CD14-positive monocyte (primary cell): ENCODE measurements at regions not wholly inside any gene's neighbourhood (a gene's known extent, or its start where the extent isn't known, plus 50 kb on each side); places are given as distances from the start of the nearest gene placed in this dataset.

Experiments
- DNase-seq, 3 donors: peaks; one replicate each; pipeline ENCODE4 v3.0.0-alpha.2; 2011 to 2022
- H2AFZ ChIP-seq: 2 replicates; pipeline ENCODE4 v1.6.0; 2012; ENCODE audit warnings: mild to moderate bottlenecking, low read depth, low read length, inconsistent platforms; ENCODE audit not compliant: insufficient read depth, poor library complexity, severe bottlenecking
- H3K27ac ChIP-seq, 2 donors: 1 replicate in 1 of 2; 2 replicates in 1 of 2; pipeline ENCODE4 v1.5.1; 2012 to 2013; ENCODE audit warnings: low read length in 2 of 2, control low read depth in 1 of 2, inconsistent platforms in 1 of 2, low read depth in 1 of 2, mild to moderate bottlenecking in 1 of 2
- H3K27me3 ChIP-seq, 2 donors: one replicate each; pipeline versions ENCODE4 v1.6.0 to v1.6.1; 2011 to 2013; ENCODE audit warnings: low read length in 2 of 2; ENCODE audit not compliant: control insufficient read depth in 2 of 2, insufficient read depth in 2 of 2
- H3K36me3 ChIP-seq, 2 donors: replicated peaks in 1 of 2; 1 replicate in 1 of 2; 2 replicates in 1 of 2; pipeline versions ENCODE4 v1.5.1 to v1.6.1; 2012 to 2013; ENCODE audit warnings: low read length in 2 of 2, control low read depth in 1 of 2, inconsistent platforms in 1 of 2, mild to moderate bottlenecking in 1 of 2; ENCODE audit not compliant: insufficient read depth in 2 of 2, control insufficient read depth in 1 of 2
- H3K4me1 ChIP-seq, 2 donors: 1 replicate in 1 of 2; 2 replicates in 1 of 2; pipeline versions ENCODE4 v1.5.1 to v1.6.1; 2012 to 2013; ENCODE audit warnings: low read length in 2 of 2, control low read depth in 1 of 2, inconsistent platforms in 1 of 2, mild to moderate bottlenecking in 1 of 2, moderate library complexity in 1 of 2; ENCODE audit not compliant: insufficient read depth in 2 of 2, control insufficient read depth in 1 of 2
- H3K4me2 ChIP-seq: replicated peaks from 2 replicates; pipeline ENCODE3; 2012; ENCODE audit warnings: low read length, moderate library complexity, mild to moderate bottlenecking; ENCODE audit not compliant: poor library complexity, severe bottlenecking; ENCODE audit errors: extremely low read depth
- H3K4me3 ChIP-seq, 3 experiments: fragments of 200-600 bp in 1 of 3; sonication (generic) in 1 of 3; replicated peaks in 1 of 3; 1 replicate in 2 of 3; 2 replicates in 1 of 3; pipeline ENCODE4 v1.5.1; 2011 to 2013; ENCODE audit warnings: low read length in 3 of 3, mild to moderate bottlenecking in 3 of 3, control low read depth in 2 of 3, low read depth in 2 of 3, inconsistent platforms in 1 of 3, moderate library complexity in 1 of 3
- H3K79me2 ChIP-seq: 2 replicates; pipeline ENCODE4 v1.6.0; 2012; ENCODE audit warnings: mild to moderate bottlenecking, control low read depth, inconsistent platforms, low read length, moderate library complexity; ENCODE audit not compliant: insufficient read depth
- H3K9ac ChIP-seq: 2 replicates; pipeline ENCODE4 v1.6.0; 2017; ENCODE audit warnings: low read length, mild to moderate bottlenecking; ENCODE audit not compliant: insufficient read depth, poor library complexity, severe bottlenecking
- H3K9me3 ChIP-seq, 2 donors: replicated peaks in 1 of 2; 1 replicate in 1 of 2; 2 replicates in 1 of 2; pipeline versions ENCODE4 v1.5.1 to v1.6.1; 2012 to 2013; ENCODE audit warnings: low read length in 2 of 2, control low read depth in 1 of 2; ENCODE audit not compliant: control insufficient read depth in 1 of 2, insufficient read depth in 1 of 2
- H4K20me1 ChIP-seq: 2 replicates; pipeline ENCODE4 v1.6.0; 2012; ENCODE audit warnings: mild to moderate bottlenecking, low read length, control low read depth, moderate library complexity; ENCODE audit not compliant: insufficient read depth
- H3K27ac Mint-ChIP-seq, 7 donors: one replicate each; pipeline ENCODE4 v1.8.0; 2020; ENCODE audit warnings: mild to moderate bottlenecking in 7 of 7, mixed read lengths in 7 of 7, moderate library complexity in 6 of 7, inconsistent platforms in 2 of 7
- H3K27me3 Mint-ChIP-seq, 3 donors: one replicate each; pipeline ENCODE4 v1.8.0; 2021 to 2022; ENCODE audit warnings: low read depth in 3 of 3, mild to moderate bottlenecking in 3 of 3, mixed read lengths in 3 of 3, moderate library complexity in 3 of 3, inconsistent platforms in 1 of 3
- H3K36me3 Mint-ChIP-seq, 2 donors: one replicate each; pipeline ENCODE4 v1.8.0; 2020; ENCODE audit warnings: mixed read lengths in 2 of 2, inconsistent platforms in 1 of 2, mild to moderate bottlenecking in 1 of 2
- H3K4me1 Mint-ChIP-seq: one replicate; pipeline ENCODE4 v1.8.0; 2020; ENCODE audit warnings: mild to moderate bottlenecking, mixed read lengths
- H3K4me3 Mint-ChIP-seq, 2 donors: one replicate each; pipeline ENCODE4 v1.8.0; 2020; ENCODE audit warnings: mild to moderate bottlenecking in 2 of 2, mixed read lengths in 2 of 2, moderate library complexity in 1 of 2
- H3K9me3 Mint-ChIP-seq, 7 donors: one replicate each; pipeline ENCODE4 v1.8.0; 2020 to 2022; ENCODE audit warnings: mixed read lengths in 7 of 7, mild to moderate bottlenecking in 6 of 7, moderate library complexity in 6 of 7, inconsistent platforms in 2 of 7
- CTCF ChIP-seq: fragments of 200-600 bp; IDR thresholded peaks from one replicate; pipeline ENCODE4 v1.8.0; 2022; ENCODE audit warnings: antibody characterized with exemption, mild to moderate bottlenecking
- WGBS: methylation state at CpG from one replicate; pipeline ENCODE4 v1.1.5; 2013; ENCODE audit warnings: missing lambda C conversion rate; ENCODE audit not compliant: insufficient coverage; 5-methylcytosine and 5-hydroxymethylcytosine counted together
- intact Hi-C, 2 donors: fragments of 100-400 bp; cut with micrococcal nuclease; formaldehyde crosslinking; loops; one replicate each; pipeline versions ENCODE4 v1.15.0 to v1.15.1; 2023

DNA sequence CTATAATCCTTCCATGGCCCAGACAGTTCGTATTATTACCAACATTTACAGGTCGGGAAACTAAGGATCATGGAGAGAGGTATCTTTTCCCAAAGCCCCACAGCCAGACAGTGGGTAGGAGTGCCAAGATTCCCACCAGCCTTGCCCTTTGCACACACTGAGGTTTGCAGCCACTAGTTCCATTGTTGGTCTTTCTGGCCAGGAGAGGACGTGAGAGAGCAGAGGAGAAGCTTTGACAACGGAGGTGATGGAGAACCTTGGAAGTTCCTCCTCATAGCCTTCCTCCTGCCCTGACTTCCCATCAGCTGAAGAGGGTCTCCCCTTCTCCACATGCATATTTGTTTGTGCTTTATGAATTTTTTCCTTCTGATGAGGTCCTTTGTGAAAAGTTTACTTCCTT is 50.5 kb upstream of the PLCL2 start:
- no peaks in the 10 kb centered on the region for H3K9me3 ChIP-seq
- intact Hi-C loops: no loop called here
- H3K27ac Mint-ChIP-seq: no peak overlapping the region

DNA sequence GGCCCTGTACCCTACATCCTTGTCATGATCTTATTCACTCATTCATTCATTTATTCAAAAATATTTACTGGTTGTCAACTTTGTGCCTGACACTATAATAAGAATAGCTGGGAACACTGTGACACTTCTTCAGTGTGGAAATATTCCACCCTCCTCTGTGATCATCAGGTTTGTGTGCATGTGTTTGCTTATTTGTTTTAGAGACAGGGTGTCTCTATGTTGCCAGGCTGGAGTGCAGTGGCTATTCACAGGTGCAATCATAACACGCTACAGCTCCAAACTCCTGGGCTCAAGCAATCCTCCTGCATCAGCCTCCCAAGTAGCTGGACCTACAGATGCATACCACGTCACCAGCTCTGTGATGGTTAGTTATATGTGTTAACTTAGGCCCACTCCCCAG is 50.0 kb upstream of the PLCL2 start:
- H3K4me1 ChIP-seq: no peaks in the 10 kb centered on the region
- no peak overlapping the region for H2AFZ ChIP-seq
- no peaks in the 10 kb centered on the region for H3K79me2 ChIP-seq
- no peaks in the 10 kb centered on the region for H3K36me3 ChIP-seq
- no peak overlapping the region for H3K4me2 ChIP-seq
- no peak overlapping the region for H3K27ac Mint-ChIP-seq
- H3K9me3 ChIP-seq: no peaks in the 10 kb centered on the region
- no peak overlapping the region for H3K27ac ChIP-seq
- H3K27me3 ChIP-seq: no peaks in the 10 kb centered on the region
- no peaks in the 10 kb centered on the region for H4K20me1 ChIP-seq
- H3K4me3 Mint-ChIP-seq: no peak overlapping the region
- intact Hi-C loops: no loop called here
- H3K9ac ChIP-seq: no peak overlapping the region
- no peak for DNase-seq
- H3K9me3 Mint-ChIP-seq: no peaks in the 10 kb centered on the region
- no CpG with 5 or more reads among the region's 2 CpGs for WGBS
- H3K4me1 Mint-ChIP-seq: peaks cover 13% of the 10 kb centered on the region
- H3K27me3 Mint-ChIP-seq: peaks cover 0 to 6% (median 2%) of the 10 kb centered on the region in 3 donors
- H3K36me3 Mint-ChIP-seq: no peaks in the 10 kb centered on the region
- TF ChIP-seq CTCF: no peak
- no peak overlapping the region for H3K4me3 ChIP-seq

More for the DNA sequence above, 50.5 kb upstream of the PLCL2 start:
- peak; percentile 43 for TF ChIP-seq CTCF
- no peaks in the 10 kb centered on the region for H3K36me3 ChIP-seq
- no peaks in the 10 kb centered on the region for H4K20me1 ChIP-seq
- H3K79me2 ChIP-seq: no peaks in the 10 kb centered on the region
- H3K4me1 ChIP-seq: no peaks in the 10 kb centered on the region
- no CpG with 5 or more reads among the region's 4 CpGs for WGBS
- no peak overlapping the region for H2AFZ ChIP-seq
- no peak overlapping the region for H3K4me2 ChIP-seq
- Mint-ChIP-seq H3K36me3 (no peaks in the 10 kb centered on the region), H3K4me3 (no peak overlapping the region), H3K9me3 (no peaks in the 10 kb centered on the region), H3K27me3 (peaks cover 0 to 6% (median 2%) of the 10 kb centered on the region in 3 donors), H3K4me1 (peaks cover 13% of the 10 kb centered on the region)
- H3K9ac ChIP-seq: no peak overlapping the region
- DNase-seq: peak in 2 of 3 donors; percentile 17
- no peak overlapping the region for H3K27ac ChIP-seq
- H3K27me3 ChIP-seq: no peaks in the 10 kb centered on the region
- H3K4me3 ChIP-seq: no peak overlapping the region
